Osteoblast (primary cell): ENCODE measurements at regions not wholly inside any gene's neighbourhood (a gene's known extent, or its start where the extent isn't known, plus 50 kb on each side); places are given as distances from the start of the nearest gene placed in this dataset.
A peak's percentile ranks its signal among the peaks of the same experiment; 100 is the strongest.
"Not testable (repeated sequence)": the region's sequence is repeated elsewhere in the genome, so short reads cannot be mapped to it uniquely, and the experiment has no call there.

Source experiments
- DNase-seq: peaks from one replicate; pipeline ENCODE4 v3.0.0; 2011; ENCODE audit warnings: low spot score, mixed read lengths; ENCODE audit not compliant: insufficient read length; ENCODE audit errors: missing footprints
- H2AFZ ChIP-seq: 2 replicates; pipeline ENCODE4 v1.6.0; 2011; ENCODE audit warnings: mild to moderate bottlenecking, low read length
- H3K27ac ChIP-seq: 2 replicates; pipeline ENCODE4 v1.5.1; 2011; ENCODE audit warnings: mild to moderate bottlenecking, low read depth, low read length, moderate library complexity
- H3K27me3 ChIP-seq: 2 replicates; pipeline ENCODE4 v1.6.0; 2012; ENCODE audit warnings: mild to moderate bottlenecking, control low read depth, inconsistent platforms, low read length, moderate library complexity; ENCODE audit not compliant: insufficient read depth
- H3K36me3 ChIP-seq: 2 replicates; pipeline ENCODE4 v1.5.1; 2011; ENCODE audit warnings: mild to moderate bottlenecking, low read length, control low read depth, moderate library complexity; ENCODE audit not compliant: insufficient read depth
- H3K4me1 ChIP-seq: 2 replicates; pipeline ENCODE4 v1.5.1; 2011; ENCODE audit warnings: mild to moderate bottlenecking, low read length, control low read depth, moderate library complexity; ENCODE audit not compliant: insufficient read depth
- H3K4me2 ChIP-seq: 2 replicates; pipeline ENCODE4 v1.6.0; 2011; ENCODE audit warnings: mild to moderate bottlenecking, low read length; ENCODE audit not compliant: insufficient read depth
- H3K4me3 ChIP-seq: fragments of 200-600 bp; sonication (generic); 3 replicates; pipeline ENCODE4 v1.5.1; 2012; ENCODE audit warnings: mild to moderate bottlenecking, low read length, inconsistent platforms; ENCODE audit not compliant: insufficient read depth
- H3K79me2 ChIP-seq: 2 replicates; pipeline ENCODE4 v1.6.0; 2012; ENCODE audit warnings: mild to moderate bottlenecking, low read length, control low read depth, inconsistent platforms; ENCODE audit not compliant: insufficient read depth
- H3K9me3 ChIP-seq: 2 replicates; pipeline ENCODE4 v1.5.1; 2011; ENCODE audit warnings: low read depth, low read length, control low read depth
- H4K20me1 ChIP-seq: 2 replicates; pipeline ENCODE4 v1.6.0; 2012; ENCODE audit warnings: mild to moderate bottlenecking, low read length, control low read depth; ENCODE audit not compliant: insufficient read depth
- TF ChIP-seq, protein P1 (sequence below): IDR thresholded peaks from 2 replicates; pipeline ENCODE4 v1.5.1; 2011; ENCODE audit warnings: mild to moderate bottlenecking, low read depth, low read length, moderate library complexity; ENCODE audit errors: extremely low read depth

DNA sequence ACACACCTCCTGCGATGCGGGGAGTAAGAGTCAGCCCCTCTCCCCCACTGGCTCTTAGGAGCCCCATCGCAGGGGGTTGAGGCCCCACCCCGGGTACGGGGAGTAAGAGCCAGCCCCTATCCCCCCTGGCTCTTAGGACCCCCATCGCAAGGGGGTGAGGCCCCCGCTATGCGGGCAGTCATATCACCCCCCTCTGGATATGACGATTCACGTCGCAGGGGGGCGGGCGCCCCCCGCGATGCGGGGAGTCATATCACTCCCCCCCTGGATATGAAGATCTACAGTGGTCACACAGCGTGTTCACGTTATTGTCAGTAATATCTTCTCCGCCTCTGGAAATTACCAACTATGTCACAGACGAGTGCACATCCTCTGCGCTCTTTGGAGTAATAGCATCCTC lies 61.1 kb downstream of the DEFB131A start:
- H3K4me1 ChIP-seq, H4K20me1 ChIP-seq, H3K79me2 ChIP-seq, H3K27me3 ChIP-seq, H3K36me3 ChIP-seq, H3K27ac ChIP-seq, DNase-seq, H3K9me3 ChIP-seq, H2AFZ ChIP-seq, H3K4me3 ChIP-seq, H3K4me2 ChIP-seq: not testable (repeated sequence)

DNA sequence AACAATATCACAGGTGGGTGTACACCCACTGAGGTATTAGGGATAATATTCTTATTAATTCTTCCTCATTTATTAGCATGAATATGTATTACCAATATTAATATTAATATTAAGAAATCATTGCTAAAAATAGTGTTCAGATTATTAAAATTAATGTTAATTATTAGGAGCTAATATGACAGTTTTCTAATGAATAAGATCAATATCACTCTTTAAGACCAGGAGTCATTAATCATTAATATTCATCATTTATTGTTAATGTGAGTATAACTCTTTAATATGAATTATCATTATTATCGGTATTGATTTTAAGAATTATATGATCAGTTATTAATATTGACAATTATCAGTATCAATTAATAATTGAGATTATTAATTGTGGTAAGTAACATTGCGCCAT lies 62.5 kb downstream of the DEFB131A start:
- DNase-seq, H3K9me3 ChIP-seq, H3K27ac ChIP-seq, H3K27me3 ChIP-seq, H2AFZ ChIP-seq, H3K79me2 ChIP-seq, H3K4me3 ChIP-seq, H3K4me1 ChIP-seq, H3K4me2 ChIP-seq, H4K20me1 ChIP-seq, H3K36me3 ChIP-seq: not testable (repeated sequence)

DNA sequence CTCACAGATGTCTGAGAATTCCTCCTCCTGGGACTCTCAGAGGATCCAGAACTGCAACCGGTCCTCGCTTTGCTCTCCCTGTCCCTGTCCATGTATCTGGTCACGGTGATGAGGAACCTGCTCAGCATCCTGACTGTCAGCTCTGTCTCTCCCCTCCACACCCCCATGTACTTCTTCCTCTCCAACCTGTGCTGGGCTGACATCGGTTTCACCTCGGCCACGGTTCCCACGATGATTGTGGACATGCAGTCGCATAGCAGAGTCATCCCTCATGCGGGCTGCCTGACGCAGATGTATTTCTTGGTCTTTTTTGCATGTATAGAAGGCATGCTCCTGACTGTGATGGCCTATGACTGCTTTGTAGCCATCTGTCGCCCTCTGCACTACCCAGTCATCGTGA lies 68.7 kb downstream of the DEFB131A start:
- H3K4me2 ChIP-seq = not testable (repeated sequence)

DNA sequence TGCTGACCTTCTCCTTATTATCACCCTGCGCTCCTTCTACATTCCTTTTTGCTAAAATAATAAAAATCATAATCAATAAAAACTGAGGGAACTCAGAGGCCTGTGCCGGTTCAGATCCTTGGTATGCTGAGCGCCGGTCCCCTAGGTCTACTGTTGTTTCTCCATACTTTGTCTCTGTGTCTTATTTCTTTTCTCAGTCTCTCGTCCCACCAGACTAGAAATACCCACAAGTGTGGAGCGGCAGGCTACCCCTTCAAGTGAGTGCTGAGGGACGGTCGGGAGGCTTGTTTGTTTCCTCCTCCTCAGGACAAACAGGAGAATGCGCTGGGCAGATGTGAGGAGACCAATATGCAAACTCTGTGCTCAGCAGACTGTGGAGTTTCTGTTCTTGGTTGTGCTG lies 75.4 kb downstream of the DEFB131A start:
- H3K27ac ChIP-seq, H3K9me3 ChIP-seq, H3K27me3 ChIP-seq, H4K20me1 ChIP-seq, H3K4me3 ChIP-seq, H3K4me2 ChIP-seq, H3K36me3 ChIP-seq, H2AFZ ChIP-seq, DNase-seq, H3K4me1 ChIP-seq, H3K79me2 ChIP-seq: not testable (repeated sequence)

More for the DNA sequence above, 68.7 kb downstream of the DEFB131A start:
- not testable (repeated sequence) for H3K79me2 ChIP-seq, H4K20me1 ChIP-seq, DNase-seq, H2AFZ ChIP-seq, H3K27ac ChIP-seq, H3K9me3 ChIP-seq, H3K4me1 ChIP-seq, H3K4me3 ChIP-seq, H3K36me3 ChIP-seq, H3K27me3 ChIP-seq

DNA sequence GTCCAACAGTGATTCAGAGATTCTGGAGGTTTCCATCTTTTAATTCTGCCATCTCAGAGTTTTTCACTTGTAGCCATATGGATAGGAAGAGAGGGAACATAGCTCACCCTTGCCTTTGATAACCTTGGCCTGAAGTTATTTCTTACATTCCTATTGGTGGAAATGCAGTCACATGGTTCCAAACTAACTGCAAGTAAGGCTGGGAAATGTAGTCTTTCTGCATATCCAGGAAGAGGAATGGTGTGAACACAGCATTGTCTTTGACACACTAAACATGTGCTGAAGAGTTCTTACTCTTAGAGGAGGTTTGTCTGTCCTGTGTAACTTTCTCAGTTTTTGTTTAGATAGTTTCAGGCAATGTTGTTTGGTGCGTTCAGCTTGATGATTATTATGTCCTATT lies 78.7 kb downstream of the DEFB131A start:
- H3K4me2 ChIP-seq, H3K27ac ChIP-seq, H3K4me3 ChIP-seq, H3K79me2 ChIP-seq, DNase-seq, H2AFZ ChIP-seq, H3K36me3 ChIP-seq, H3K9me3 ChIP-seq, H4K20me1 ChIP-seq, H3K27me3 ChIP-seq, H3K4me1 ChIP-seq: not testable (repeated sequence)

DNA sequence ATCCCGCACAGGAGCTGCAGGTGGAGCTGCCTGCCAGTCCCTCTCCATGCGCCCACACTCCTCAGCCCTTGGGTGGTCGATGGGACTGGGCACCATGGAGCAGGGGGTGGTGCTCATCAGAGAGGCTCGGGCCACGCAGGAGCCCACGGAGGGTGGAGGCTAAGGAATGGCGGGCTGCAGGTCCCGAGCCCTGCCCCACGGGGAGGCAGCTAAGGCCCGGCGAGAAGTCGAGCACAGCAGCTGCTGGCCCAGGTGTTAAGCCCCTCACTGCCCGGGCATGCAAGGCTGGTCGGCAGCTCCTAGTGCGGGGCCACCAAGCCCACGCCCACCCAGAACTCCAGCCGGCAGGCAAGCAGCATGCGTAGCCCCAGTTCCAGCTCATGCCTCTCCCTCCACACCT lies 80.2 kb downstream of the DEFB131A start:
- not testable (repeated sequence) for H3K36me3 ChIP-seq, H3K27ac ChIP-seq, H3K79me2 ChIP-seq, H4K20me1 ChIP-seq, H3K4me2 ChIP-seq, H3K4me1 ChIP-seq, H2AFZ ChIP-seq, H3K9me3 ChIP-seq, H3K4me3 ChIP-seq, H3K27me3 ChIP-seq, DNase-seq

DNA sequence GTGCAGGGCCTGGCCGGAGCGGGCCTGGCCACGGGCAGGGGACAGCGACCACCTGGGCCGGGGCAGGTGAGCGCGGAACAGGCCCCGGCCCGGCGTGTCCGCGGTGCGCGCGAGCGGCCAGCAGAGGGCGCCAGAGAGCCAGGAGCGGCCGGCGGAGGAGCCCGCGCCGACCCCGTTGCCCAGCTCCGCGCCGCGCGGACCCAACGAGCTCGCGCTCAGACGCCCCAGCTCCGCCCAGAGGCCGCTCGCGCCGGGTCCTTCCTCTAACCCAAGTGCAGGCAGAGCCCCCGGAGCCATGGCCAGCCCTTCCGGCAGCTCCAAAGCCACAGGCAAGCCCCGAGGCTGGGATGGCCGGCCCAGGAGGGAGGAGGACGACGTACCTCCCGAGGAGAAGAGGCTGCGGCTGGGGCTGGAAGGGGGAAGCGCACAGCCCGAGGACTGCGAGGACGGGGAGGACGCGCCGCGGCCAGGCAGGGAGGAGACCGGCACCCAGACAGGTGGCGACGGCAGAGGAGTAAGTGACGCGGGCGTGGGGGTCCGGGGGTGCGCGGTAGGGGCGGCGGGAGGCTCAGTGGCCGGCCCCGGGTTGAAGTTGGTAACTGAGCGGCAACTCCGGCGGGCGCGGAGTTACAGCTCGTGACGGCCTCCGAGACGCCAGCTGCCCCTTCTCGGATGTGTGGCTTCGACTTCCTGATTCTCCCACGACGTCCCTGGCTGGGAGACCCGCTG lies 88.1 kb downstream of the DEFB131A start:
- not testable (repeated sequence) for H3K27ac ChIP-seq, H4K20me1 ChIP-seq, H3K4me1 ChIP-seq, H3K79me2 ChIP-seq, H3K36me3 ChIP-seq, H3K9me3 ChIP-seq, H3K27me3 ChIP-seq
- Histone ChIP-seq H3K4me3 (peak overlapping the region; percentile 56), H3K4me2 (peak overlapping the region; percentile 65), H2AFZ (peak overlapping the region; percentile 80)
- TF ChIP-seq, protein P1, sequence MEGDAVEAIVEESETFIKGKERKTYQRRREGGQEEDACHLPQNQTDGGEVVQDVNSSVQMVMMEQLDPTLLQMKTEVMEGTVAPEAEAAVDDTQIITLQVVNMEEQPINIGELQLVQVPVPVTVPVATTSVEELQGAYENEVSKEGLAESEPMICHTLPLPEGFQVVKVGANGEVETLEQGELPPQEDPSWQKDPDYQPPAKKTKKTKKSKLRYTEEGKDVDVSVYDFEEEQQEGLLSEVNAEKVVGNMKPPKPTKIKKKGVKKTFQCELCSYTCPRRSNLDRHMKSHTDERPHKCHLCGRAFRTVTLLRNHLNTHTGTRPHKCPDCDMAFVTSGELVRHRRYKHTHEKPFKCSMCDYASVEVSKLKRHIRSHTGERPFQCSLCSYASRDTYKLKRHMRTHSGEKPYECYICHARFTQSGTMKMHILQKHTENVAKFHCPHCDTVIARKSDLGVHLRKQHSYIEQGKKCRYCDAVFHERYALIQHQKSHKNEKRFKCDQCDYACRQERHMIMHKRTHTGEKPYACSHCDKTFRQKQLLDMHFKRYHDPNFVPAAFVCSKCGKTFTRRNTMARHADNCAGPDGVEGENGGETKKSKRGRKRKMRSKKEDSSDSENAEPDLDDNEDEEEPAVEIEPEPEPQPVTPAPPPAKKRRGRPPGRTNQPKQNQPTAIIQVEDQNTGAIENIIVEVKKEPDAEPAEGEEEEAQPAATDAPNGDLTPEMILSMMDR = peak; percentile 30
- DNase-seq = peak; percentile 93

DNA sequence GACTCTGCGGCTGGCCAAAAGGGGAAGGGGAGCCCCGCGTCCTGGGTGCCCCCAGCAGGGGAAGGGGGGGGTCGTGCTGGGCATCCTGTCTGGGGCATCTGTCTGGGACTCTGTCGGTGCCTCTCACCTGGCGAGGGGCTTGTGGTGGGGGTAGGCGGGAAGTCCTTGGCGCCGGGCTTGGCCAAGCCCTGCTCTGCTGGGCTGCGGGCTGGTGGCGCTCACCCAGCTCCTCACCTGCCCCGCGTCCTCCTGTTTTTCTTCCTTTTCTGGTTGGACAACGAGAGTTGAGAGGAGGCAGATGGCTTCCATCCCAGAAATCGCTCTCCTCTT lies 88.6 kb downstream of the DEFB131A start:
- DNase-seq = peak; percentile 17
- not testable (repeated sequence) for H2AFZ ChIP-seq, H3K9me3 ChIP-seq, H3K79me2 ChIP-seq, H3K36me3 ChIP-seq, H3K4me3 ChIP-seq, H3K27ac ChIP-seq, H3K27me3 ChIP-seq, H3K4me1 ChIP-seq, H4K20me1 ChIP-seq
- H3K4me2 ChIP-seq = peak overlapping the region; percentile 65
